ENCODE measurements at regions not wholly inside any gene's neighbourhood (a gene's known extent, or its start where the extent isn't known, plus 50 kb on each side); places are given as distances from the start of the nearest gene placed in this dataset.

GRCh38 chr7:60706-61105 is 131.7 kb upstream of the FAM20C start:
- TF ChIP-seq CTCF (conservative IDR thresholded peaks at IDR 0.05; ENCODE audit: low read depth, low read length) (no peak), EZH2 (IDR thresholded peaks at IDR 0.05; ENCODE audit: borderline replicate concordance, low read depth, low read length, poor library complexity, severe bottlenecking) (no peak)

Data from A673 (cell line).